Activated CD8-positive, alpha-beta T cell treated with anti-CD3 and anti-CD28 coated beads for 36 hours (primary cell): ENCODE measurements at regions not wholly inside any gene's neighbourhood (a gene's known extent, or its start where the extent isn't known, plus 50 kb on each side); places are given as distances from the start of the nearest gene placed in this dataset.

Experiments
- ATAC-seq: fragments of 200-7000 bp; cut with Tn5 transposase; one replicate; pipeline ENCODE4 v1.10.0; 2021; ENCODE audit warnings: mild to moderate bottlenecking, moderate library complexity
- CTCF ChIA-PET: fragments of 350-600 bp; sonication (Branson Sonifier 250); formaldehyde crosslinking; loops from one replicate; lab custom pipeline; 2021; ENCODE audit warnings: antibody characterized with exemption; lab: Charles Lee
- POLR2A ChIA-PET: fragments of 350-600 bp; sonication (Branson Sonifier 250); formaldehyde crosslinking; loops from one replicate; lab custom pipeline; 2021; ENCODE audit warnings: antibody characterized with exemption; lab: Charles Lee
- DNase-seq: peaks from one replicate; pipeline ENCODE4 v3.0.0-alpha.2; 2020
- H3K27ac Mint-ChIP-seq: one replicate; pipeline ENCODE4 v1.8.0; 2021; ENCODE audit warnings: mild to moderate bottlenecking, mixed read lengths
- H3K27me3 Mint-ChIP-seq: one replicate; pipeline ENCODE4 v1.8.0; 2021; ENCODE audit warnings: mixed read lengths
- H3K36me3 Mint-ChIP-seq: one replicate; pipeline ENCODE4 v1.8.0; 2021; ENCODE audit warnings: low read depth, mixed read lengths
- H3K4me1 Mint-ChIP-seq: one replicate; pipeline ENCODE4 v1.8.0; 2021; ENCODE audit warnings: low read depth, mixed read lengths
- H3K4me3 Mint-ChIP-seq: one replicate; pipeline ENCODE4 v1.8.0; 2021; ENCODE audit warnings: mild to moderate bottlenecking, moderate library complexity, mixed read lengths
- H3K9me3 Mint-ChIP-seq: one replicate; pipeline ENCODE4 v1.8.0; 2021; ENCODE audit warnings: mixed read lengths
- intact Hi-C: fragments of 100-400 bp; cut with micrococcal nuclease; formaldehyde crosslinking; loops from one replicate; pipeline ENCODE4 v1.10.0; 2022
- TF ChIP-seq, protein P1 (sequence below): fragments of 200-600 bp; IDR thresholded peaks from one replicate; pipeline ENCODE4 v1.8.0; 2022; ENCODE audit warnings: antibody characterized with exemption, mild to moderate bottlenecking

DNA sequence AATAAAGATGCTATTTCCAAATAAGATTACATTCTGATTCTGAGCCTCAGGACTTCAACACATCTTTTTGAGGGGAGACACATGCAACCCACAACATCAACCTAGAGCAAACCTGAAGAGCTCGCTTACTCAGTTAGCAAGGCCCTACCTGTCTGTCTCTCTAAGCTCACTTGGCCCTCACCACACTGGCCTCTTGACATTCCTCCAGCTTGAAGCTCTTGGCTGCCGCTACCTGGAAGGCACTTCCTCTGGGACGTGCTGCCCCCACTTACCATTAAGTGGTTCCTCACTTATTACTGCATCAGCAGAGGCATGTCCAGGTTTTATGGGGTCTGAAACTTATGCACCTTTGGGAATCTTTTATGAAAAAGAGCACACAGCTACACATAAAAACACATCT, 354.8 kb downstream of the GALC start:
- Mint-ChIP-seq H3K27ac (no peak overlapping the region), H3K9me3 (no peaks in the 10 kb centered on the region), H3K36me3 (no peaks in the 10 kb centered on the region), H3K27me3 (no peaks in the 10 kb centered on the region), H3K4me1 (no peaks in the 10 kb centered on the region), H3K4me3 (no peak overlapping the region)
- no peak for ATAC-seq
- POLR2A ChIA-PET, result no interaction called here
- TF ChIP-seq, protein P1, sequence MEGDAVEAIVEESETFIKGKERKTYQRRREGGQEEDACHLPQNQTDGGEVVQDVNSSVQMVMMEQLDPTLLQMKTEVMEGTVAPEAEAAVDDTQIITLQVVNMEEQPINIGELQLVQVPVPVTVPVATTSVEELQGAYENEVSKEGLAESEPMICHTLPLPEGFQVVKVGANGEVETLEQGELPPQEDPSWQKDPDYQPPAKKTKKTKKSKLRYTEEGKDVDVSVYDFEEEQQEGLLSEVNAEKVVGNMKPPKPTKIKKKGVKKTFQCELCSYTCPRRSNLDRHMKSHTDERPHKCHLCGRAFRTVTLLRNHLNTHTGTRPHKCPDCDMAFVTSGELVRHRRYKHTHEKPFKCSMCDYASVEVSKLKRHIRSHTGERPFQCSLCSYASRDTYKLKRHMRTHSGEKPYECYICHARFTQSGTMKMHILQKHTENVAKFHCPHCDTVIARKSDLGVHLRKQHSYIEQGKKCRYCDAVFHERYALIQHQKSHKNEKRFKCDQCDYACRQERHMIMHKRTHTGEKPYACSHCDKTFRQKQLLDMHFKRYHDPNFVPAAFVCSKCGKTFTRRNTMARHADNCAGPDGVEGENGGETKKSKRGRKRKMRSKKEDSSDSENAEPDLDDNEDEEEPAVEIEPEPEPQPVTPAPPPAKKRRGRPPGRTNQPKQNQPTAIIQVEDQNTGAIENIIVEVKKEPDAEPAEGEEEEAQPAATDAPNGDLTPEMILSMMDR, result no peak
- intact Hi-C loops, result no loop called here
- CTCF ChIA-PET, result interaction anchor here (1.3 kb wide), 1 partner anchor 22 kb away, joined by 3 read pairs; no protein-coding TSS in a partner anchor
- no peak for DNase-seq

DNA sequence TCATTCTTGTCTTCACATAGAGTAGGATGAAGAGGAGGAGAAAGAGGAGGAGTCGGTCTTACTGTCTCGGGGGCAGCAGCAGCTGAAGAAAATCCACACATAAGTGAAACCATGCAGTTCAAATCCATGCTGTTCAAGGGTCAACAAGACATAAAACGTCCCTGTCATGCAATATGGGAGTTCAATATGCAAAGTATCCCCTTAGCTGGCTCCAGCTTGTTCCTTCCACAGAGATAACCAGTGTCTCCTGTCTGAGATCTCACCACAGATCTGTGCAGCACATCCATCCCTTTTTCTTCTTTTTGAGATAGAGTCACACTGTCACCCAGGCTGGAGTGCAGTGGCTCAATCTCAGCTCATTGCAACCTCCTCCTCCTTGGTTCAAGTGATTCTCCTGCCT, 357.5 kb downstream of the GALC start:
- DNase-seq, result no peak
- CTCF ChIA-PET, result no interaction called here
- Mint-ChIP-seq H3K4me1 (no peaks in the 10 kb centered on the region), H3K27me3 (no peaks in the 10 kb centered on the region), H3K4me3 (no peak overlapping the region), H3K9me3 (no peaks in the 10 kb centered on the region), H3K36me3 (no peaks in the 10 kb centered on the region), H3K27ac (no peak overlapping the region)
- TF ChIP-seq, protein P1, result no peak
- POLR2A ChIA-PET, result no interaction called here
- intact Hi-C loops, result no loop called here
- no peak for ATAC-seq

DNA sequence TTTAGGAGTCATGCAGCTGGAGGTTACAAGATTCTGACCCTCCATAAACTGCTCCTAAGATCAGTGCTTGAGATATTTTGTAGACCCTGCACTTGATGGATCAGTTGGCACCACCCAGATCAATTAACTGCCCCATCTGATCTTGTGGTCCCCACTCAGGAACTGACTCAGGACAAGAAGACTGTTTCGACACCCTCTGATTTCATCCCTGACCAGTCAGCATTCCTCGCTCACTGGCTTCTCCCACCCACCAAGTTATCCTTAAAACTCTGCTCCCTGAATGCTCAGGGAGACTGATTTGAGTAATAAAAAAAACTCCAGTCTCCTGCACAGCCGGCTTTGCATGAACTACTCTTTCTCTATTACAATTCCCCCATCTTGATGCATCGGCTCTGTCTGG, 360.2 kb downstream of the GALC start:
- intact Hi-C loops, result no loop called here
- POLR2A ChIA-PET, result no interaction called here
- H3K36me3 Mint-ChIP-seq, result no peaks in the 10 kb centered on the region

DNA sequence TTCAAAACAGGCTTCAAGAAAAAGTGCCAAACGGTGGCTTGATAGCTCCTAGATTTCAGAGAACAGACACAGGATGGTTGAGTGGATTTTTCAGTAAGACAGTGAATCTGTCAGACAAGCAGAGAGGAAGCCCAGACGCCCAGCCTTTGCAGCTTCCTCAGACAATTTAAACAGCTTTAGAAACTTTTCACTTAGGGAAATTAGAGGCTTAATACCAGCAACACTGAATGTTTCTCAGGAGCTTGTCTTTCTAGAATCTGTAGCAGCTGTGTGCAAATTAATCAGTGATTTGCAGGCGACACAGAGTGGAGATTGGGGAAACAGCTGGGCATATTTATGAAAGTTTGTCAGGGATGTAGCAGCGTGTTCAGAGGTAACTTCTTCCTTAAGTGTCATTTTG, 362.1 kb downstream of the GALC start:
- no peak overlapping the region for H3K4me3 Mint-ChIP-seq
- TF ChIP-seq, protein P1, result no peak
- no peaks in the 10 kb centered on the region for H3K4me1 Mint-ChIP-seq
- H3K27me3 Mint-ChIP-seq, result no peaks in the 10 kb centered on the region
- DNase-seq, result no peak
- no peak for ATAC-seq
- no peak overlapping the region for H3K27ac Mint-ChIP-seq
- CTCF ChIA-PET, result no interaction called here
- intact Hi-C loops, result no loop called here
- H3K36me3 Mint-ChIP-seq, result no peaks in the 10 kb centered on the region
- no peaks in the 10 kb centered on the region for H3K9me3 Mint-ChIP-seq
- POLR2A ChIA-PET, result no interaction called here

More for the DNA sequence above, 360.2 kb downstream of the GALC start:
- H3K4me3 Mint-ChIP-seq, result no peak overlapping the region
- DNase-seq (no peak), ATAC-seq (no peak)
- no peaks in the 10 kb centered on the region for H3K27me3 Mint-ChIP-seq
- TF ChIP-seq, protein P1, result no peak
- CTCF ChIA-PET, result no interaction called here
- no peaks in the 10 kb centered on the region for H3K9me3 Mint-ChIP-seq
- H3K27ac Mint-ChIP-seq, result no peak overlapping the region
- no peaks in the 10 kb centered on the region for H3K4me1 Mint-ChIP-seq

GRCh38 chr14:87629788-87630187, 363.2 kb downstream of the GALC start:
- DNase-seq (no peak), ATAC-seq (no peak)
- no peaks in the 10 kb centered on the region for H3K9me3 Mint-ChIP-seq
- H3K4me1 Mint-ChIP-seq, result no peaks in the 10 kb centered on the region
- intact Hi-C loops, result no loop called here
- no peak overlapping the region for H3K4me3 Mint-ChIP-seq
- ChIA-PET CTCF (no interaction called here), POLR2A (no interaction called here)
- TF ChIP-seq, protein P1, result no peak
- H3K27me3 Mint-ChIP-seq, result no peaks in the 10 kb centered on the region
- no peaks in the 10 kb centered on the region for H3K36me3 Mint-ChIP-seq
- no peak overlapping the region for H3K27ac Mint-ChIP-seq
